ENCODE measurements at regions not wholly inside any gene's neighbourhood (a gene's known extent, or its start where the extent isn't known, plus 50 kb on each side); places are given as distances from the start of the nearest gene placed in this dataset.
"Not testable (repeated sequence)": the region's sequence is repeated elsewhere in the genome, so short reads cannot be mapped to it uniquely, and the experiment has no call there.

DNA sequence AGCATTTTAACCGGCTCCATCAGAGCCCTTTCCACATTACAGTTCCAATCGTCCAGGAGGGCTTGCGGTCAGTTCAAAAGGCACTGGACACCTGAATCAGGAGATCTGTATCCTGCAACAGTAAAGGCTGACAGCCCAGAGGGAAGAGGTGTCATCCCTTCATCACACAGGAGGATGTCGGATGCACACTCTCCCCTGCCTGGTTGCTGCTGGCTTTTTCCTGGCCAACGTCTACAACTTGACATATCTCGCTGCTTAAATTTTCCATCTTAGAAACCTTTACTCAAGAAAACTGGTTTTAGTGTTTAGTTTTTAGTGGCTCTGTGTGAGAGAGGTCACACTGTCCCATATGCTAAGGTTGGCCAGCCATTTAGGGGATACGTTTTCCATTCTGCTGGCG lies 78.7 kb upstream of the TNK2 start:
- TF ChIP-seq CTCF (conservative IDR thresholded peaks at IDR 0.05 in 1 of 2, IDR thresholded peaks at IDR 0.05 in 1 of 2; ENCODE audit: extremely low read depth in 1 of 2, insufficient read depth in 1 of 2, low read depth in 1 of 2, low read length in 2 of 2); EZH2 (IDR thresholded peaks at IDR 0.05; ENCODE audit: borderline replicate concordance, low read length): not testable (repeated sequence)

Data from mammary epithelial cell (primary cell).